CD4-positive, alpha-beta T cell treated with Interleukin-15 for 1 hour (primary cell): ENCODE measurements at regions not wholly inside any gene's neighbourhood (a gene's known extent, or its start where the extent isn't known, plus 50 kb on each side); places are given as distances from the start of the nearest gene placed in this dataset.
"Not testable (repeated sequence)": the region's sequence is repeated elsewhere in the genome, so short reads cannot be mapped to it uniquely, and the experiment has no call there.

Source experiments
- DNase-seq: peaks from one replicate; pipeline ENCODE4 v3.0.0-alpha.2; 2020

- DNase-seq: no peak
Observed at GRCh38 chr10:121352231-121352855, 245.9 kb downstream of the FGFR2 start.

GRCh38 chr10:121355161-121355560 is 243.1 kb downstream of the FGFR2 start:
- no peak for DNase-seq

- DNase-seq: no peak
Observed at GRCh38 chr10:121356183-121356582, 242.1 kb downstream of the FGFR2 start.

- DNase-seq: no peak
Observed at GRCh38 chr10:121357401-121357800, 240.8 kb downstream of the FGFR2 start.

GRCh38 chr10:121362026-121362425 is 236.2 kb downstream of the FGFR2 start:
- DNase-seq: no peak

GRCh38 chr10:121365566-121365965 is 232.7 kb downstream of the FGFR2 start:
- no peak for DNase-seq

- DNase-seq: no peak
Observed at GRCh38 chr10:121368347-121369025, 229.8 kb downstream of the FGFR2 start.

GRCh38 chr10:121369616-121370015 is 228.6 kb downstream of the FGFR2 start:
- DNase-seq: no peak

GRCh38 chr10:121371836-121372235 is 226.4 kb downstream of the FGFR2 start:
- no peak for DNase-seq

GRCh38 chr10:121373411-121373810 is 224.8 kb downstream of the FGFR2 start:
- DNase-seq: no peak

GRCh38 chr10:121374121-121374520 is 224.1 kb downstream of the FGFR2 start:
- DNase-seq: no peak

- DNase-seq: no peak
Observed at GRCh38 chr10:121375172-121375571, 223.1 kb downstream of the FGFR2 start.

GRCh38 chr10:121378251-121378801 is 219.9 kb downstream of the FGFR2 start:
- DNase-seq: no peak

GRCh38 chr10:121379013-121379412 is 219.2 kb downstream of the FGFR2 start:
- no peak for DNase-seq

- no peak for DNase-seq
Observed at GRCh38 chr10:121380211-121380610, 218.0 kb downstream of the FGFR2 start.

GRCh38 chr10:121382029-121382520 is 216.2 kb downstream of the FGFR2 start:
- DNase-seq: not testable (repeated sequence)

GRCh38 chr10:121385136-121385535 is 213.1 kb downstream of the FGFR2 start:
- no peak for DNase-seq

GRCh38 chr10:121392657-121393056 is 205.6 kb downstream of the FGFR2 start:
- DNase-seq: no peak

- no peak for DNase-seq
Observed at GRCh38 chr10:121393522-121393921, 204.7 kb downstream of the FGFR2 start.

- not testable (repeated sequence) for DNase-seq
Observed at GRCh38 chr10:121400507-121400906, 197.7 kb downstream of the FGFR2 start.

GRCh38 chr10:121403527-121403926 is 194.7 kb downstream of the FGFR2 start:
- no peak for DNase-seq

- DNase-seq: no peak
Observed at GRCh38 chr10:121404611-121405010, 193.6 kb downstream of the FGFR2 start.

- DNase-seq: no peak
Observed at GRCh38 chr10:121405096-121405495, 193.1 kb downstream of the FGFR2 start.

GRCh38 chr10:121405549-121405948 is 192.7 kb downstream of the FGFR2 start:
- DNase-seq: no peak
